ENCODE measurements at regions not wholly inside any gene's neighbourhood (a gene's known extent, or its start where the extent isn't known, plus 50 kb on each side); places are given as distances from the start of the nearest gene placed in this dataset.

DNA sequence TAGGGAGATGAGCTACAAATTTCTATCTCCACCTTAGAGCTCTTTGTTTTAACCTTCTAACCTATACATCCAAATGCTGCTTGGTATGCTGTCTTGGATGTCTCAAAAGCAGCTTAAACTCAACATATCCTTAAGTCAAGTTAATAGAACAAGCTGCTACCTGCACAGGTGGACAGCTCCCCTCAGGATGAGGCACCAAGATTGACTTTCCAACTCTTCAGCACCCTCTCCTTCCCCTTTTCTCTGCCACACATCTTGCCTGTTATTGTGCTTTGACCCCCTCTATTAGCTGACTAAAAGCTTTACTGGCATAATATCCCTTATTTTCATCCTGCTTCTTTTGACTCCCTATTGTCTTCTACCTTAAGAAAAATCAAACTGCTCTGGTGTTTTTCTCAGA lies 448.1 kb upstream of the MEX3C start:
- TF ChIP-seq POLR2A (IDR thresholded peaks at IDR 0.05) (no peak), CTCF (IDR thresholded peaks at IDR 0.05) (no peak), EP300 (IDR thresholded peaks at IDR 0.05) (no peak)

Data from ovary (tissue), 3 donors.